ENCODE measurements at regions not wholly inside any gene's neighbourhood (a gene's known extent, or its start where the extent isn't known, plus 50 kb on each side); places are given as distances from the start of the nearest gene placed in this dataset.

DNA sequence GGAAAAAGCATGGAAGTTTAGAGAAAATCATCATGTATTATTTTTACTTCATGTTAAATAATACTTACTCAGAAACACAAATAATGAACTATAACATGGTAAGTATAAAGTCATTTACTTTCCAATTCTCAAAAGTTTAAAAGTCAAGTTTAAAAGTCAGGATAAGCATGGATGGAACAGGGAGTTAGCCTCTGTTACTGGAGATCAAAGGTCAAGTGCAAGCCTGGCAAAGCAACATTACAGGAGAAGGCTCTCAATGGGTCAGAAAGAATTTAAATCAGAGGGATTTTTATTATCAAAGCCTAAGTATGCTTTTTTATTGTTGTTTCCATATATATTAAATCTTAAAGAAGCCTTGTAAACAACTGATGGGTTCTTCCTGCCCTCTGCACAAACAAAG lies 505.4 kb downstream of the KCNA4 start:
- Mint-ChIP-seq H3K4me3 (no peak overlapping the region), H3K36me3 (ENCODE audit: insufficient read depth) (no peaks in the 10 kb centered on the region), H3K9me3 (peaks cover 27% of the 10 kb centered on the region), H3K27me3 (no peaks in the 10 kb centered on the region), H3K27ac (ENCODE audit: low read depth) (no peak overlapping the region), H3K4me1 (no peaks in the 10 kb centered on the region)
- ATAC-seq (replicated peaks; ENCODE audit: extremely low read depth, poor library complexity, severe bottlenecking) (no peak), DNase-seq (ENCODE audit: low spot score in 2 of 2) (no peak)

DNA sequence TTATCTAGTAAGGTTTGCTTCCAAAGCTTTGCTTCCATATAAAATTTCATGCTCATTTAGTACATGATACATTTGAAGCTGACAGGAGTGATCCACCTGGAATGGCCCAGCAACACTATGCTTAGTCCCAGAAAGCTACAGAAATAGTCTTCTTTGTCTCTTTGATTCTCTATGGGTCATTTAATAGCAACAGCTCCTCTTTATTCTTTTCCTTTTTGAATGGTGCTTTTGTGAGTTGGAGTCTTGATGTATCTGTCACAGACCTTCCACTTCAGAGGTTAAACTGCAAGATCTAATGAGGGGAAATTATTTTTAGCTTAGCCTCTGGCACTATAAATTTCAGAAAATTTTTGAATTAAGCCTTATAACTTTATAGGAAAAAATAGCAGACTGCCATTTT lies 509.5 kb downstream of the KCNA4 start:
- no peak for DNase-seq (ENCODE audit: low spot score in 2 of 2)
- Mint-ChIP-seq H3K4me1 (no peaks in the 10 kb centered on the region), H3K4me3 (no peak overlapping the region), H3K9me3 (peaks cover 35% of the 10 kb centered on the region), H3K27ac (ENCODE audit: low read depth) (no peak overlapping the region), H3K27me3 (no peaks in the 10 kb centered on the region), H3K36me3 (ENCODE audit: insufficient read depth) (no peaks in the 10 kb centered on the region)
- ATAC-seq (replicated peaks; ENCODE audit: extremely low read depth, poor library complexity, severe bottlenecking), result no peak

GRCh38 chr11:29495676-29496075 lies 521.2 kb downstream of the KCNA4 start:
- ATAC-seq (replicated peaks; ENCODE audit: extremely low read depth, poor library complexity, severe bottlenecking), result no peak
- H3K27ac Mint-ChIP-seq (ENCODE audit: low read depth), result no peak overlapping the region
- no peaks in the 10 kb centered on the region for H3K27me3 Mint-ChIP-seq
- no peak for DNase-seq (ENCODE audit: low spot score in 2 of 2)
- H3K4me3 Mint-ChIP-seq, result no peak overlapping the region
- no peaks in the 10 kb centered on the region for H3K36me3 Mint-ChIP-seq (ENCODE audit: insufficient read depth)
- H3K9me3 Mint-ChIP-seq, result peaks cover 28% of the 10 kb centered on the region
- H3K4me1 Mint-ChIP-seq, result no peaks in the 10 kb centered on the region

DNA sequence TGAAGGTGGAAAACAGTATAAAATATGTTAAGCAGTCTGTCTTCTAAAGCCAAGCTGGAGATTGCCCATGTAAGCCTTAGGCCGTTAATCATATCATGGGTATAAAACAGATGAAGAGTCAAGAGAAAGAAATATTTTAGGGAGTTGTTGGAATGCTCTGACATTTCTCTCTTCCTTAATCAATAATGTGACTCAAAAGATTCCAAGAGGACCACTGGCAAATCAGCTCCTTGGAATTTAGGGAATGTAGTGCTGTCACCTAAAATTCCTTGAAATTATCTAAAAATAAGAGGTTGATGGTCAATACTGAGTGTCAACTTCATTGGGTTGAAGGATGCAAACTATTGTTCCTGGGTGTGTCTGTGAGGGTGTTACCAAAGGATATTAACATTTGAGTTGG lies 525.9 kb downstream of the KCNA4 start:
- Mint-ChIP-seq H3K4me1 (no peaks in the 10 kb centered on the region), H3K27me3 (no peaks in the 10 kb centered on the region), H3K27ac (ENCODE audit: low read depth) (no peak overlapping the region), H3K9me3 (peaks cover 22% of the 10 kb centered on the region), H3K4me3 (no peak overlapping the region), H3K36me3 (ENCODE audit: insufficient read depth) (no peaks in the 10 kb centered on the region)
- no peak for DNase-seq (ENCODE audit: low spot score in 2 of 2)
- no peak for ATAC-seq (replicated peaks; ENCODE audit: extremely low read depth, poor library complexity, severe bottlenecking)

- Mint-ChIP-seq H3K9me3 (peaks cover 10% of the 10 kb centered on the region), H3K4me1 (no peaks in the 10 kb centered on the region), H3K36me3 (ENCODE audit: insufficient read depth) (no peaks in the 10 kb centered on the region), H3K27me3 (no peaks in the 10 kb centered on the region), H3K27ac (ENCODE audit: low read depth) (no peak overlapping the region), H3K4me3 (no peak overlapping the region)
- ATAC-seq (replicated peaks; ENCODE audit: extremely low read depth, poor library complexity, severe bottlenecking) (no peak), DNase-seq (ENCODE audit: low spot score in 2 of 2) (no peak)
These were observed 530.5 kb downstream of the KCNA4 start for GRCh38 chr11:29486301-29486700.

DNA sequence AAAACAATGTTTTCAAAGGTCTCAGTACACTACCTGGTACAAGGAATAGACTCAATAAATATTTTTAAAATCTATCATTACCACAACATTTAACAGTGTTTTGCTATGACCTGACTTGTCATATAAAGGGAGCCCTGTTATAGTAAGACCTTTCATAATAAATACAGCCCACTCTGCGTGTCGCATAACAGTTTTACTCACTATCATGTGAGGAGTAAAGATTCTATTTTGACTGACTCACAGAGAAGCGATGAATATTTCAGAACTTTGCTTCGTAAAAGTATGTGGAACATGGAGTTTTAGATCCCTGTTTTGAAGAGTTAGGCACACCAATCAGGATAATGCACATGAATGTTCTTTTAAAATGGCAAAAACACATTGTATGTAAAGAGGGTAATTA lies 531.2 kb downstream of the KCNA4 start:
- Mint-ChIP-seq H3K27ac (ENCODE audit: low read depth) (no peak overlapping the region), H3K4me3 (no peak overlapping the region), H3K9me3 (peaks cover 10% of the 10 kb centered on the region), H3K4me1 (no peaks in the 10 kb centered on the region), H3K36me3 (ENCODE audit: insufficient read depth) (no peaks in the 10 kb centered on the region), H3K27me3 (no peaks in the 10 kb centered on the region)
- DNase-seq (ENCODE audit: low spot score in 2 of 2) (no peak), ATAC-seq (replicated peaks; ENCODE audit: extremely low read depth, poor library complexity, severe bottlenecking) (no peak)

- no peak for DNase-seq (ENCODE audit: low spot score in 2 of 2)
- Mint-ChIP-seq H3K4me1 (no peaks in the 10 kb centered on the region), H3K27ac (ENCODE audit: low read depth) (no peak overlapping the region), H3K36me3 (ENCODE audit: insufficient read depth) (no peaks in the 10 kb centered on the region), H3K27me3 (no peaks in the 10 kb centered on the region), H3K4me3 (no peak overlapping the region), H3K9me3 (peaks cover 10% of the 10 kb centered on the region)
- no peak for ATAC-seq (replicated peaks; ENCODE audit: extremely low read depth, poor library complexity, severe bottlenecking)
These were observed 532.3 kb downstream of the KCNA4 start for GRCh38 chr11:29484548-29484947.

DNA sequence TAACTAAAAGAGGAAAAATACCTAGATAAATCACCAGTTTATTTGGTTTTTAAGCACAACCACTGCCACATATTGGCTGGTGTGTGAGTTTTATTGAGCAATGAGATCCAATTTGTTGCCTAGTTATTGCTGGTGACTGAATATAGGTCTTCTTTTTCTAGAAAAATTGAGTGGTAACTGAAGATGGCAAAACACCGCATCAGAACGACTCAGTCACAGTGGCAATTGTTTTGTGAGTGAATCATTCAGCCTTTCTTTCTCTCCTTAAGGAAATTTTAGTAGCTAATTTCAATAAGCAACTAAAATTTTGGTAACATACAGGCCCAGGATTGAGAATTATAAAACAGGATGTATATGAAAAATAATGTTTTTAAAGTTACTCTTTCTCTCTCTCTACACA lies 533.0 kb downstream of the KCNA4 start:
- H3K9me3 Mint-ChIP-seq, result peaks cover 10% of the 10 kb centered on the region
- H3K27ac Mint-ChIP-seq (ENCODE audit: low read depth), result no peak overlapping the region
- no peaks in the 10 kb centered on the region for H3K36me3 Mint-ChIP-seq (ENCODE audit: insufficient read depth)
- H3K4me1 Mint-ChIP-seq, result no peaks in the 10 kb centered on the region
- no peak for ATAC-seq (replicated peaks; ENCODE audit: extremely low read depth, poor library complexity, severe bottlenecking)
- H3K27me3 Mint-ChIP-seq, result no peaks in the 10 kb centered on the region
- DNase-seq (ENCODE audit: low spot score in 2 of 2), result no peak
- H3K4me3 Mint-ChIP-seq, result no peak overlapping the region

GRCh38 chr11:29482510-29482909 lies 534.3 kb downstream of the KCNA4 start:
- Mint-ChIP-seq H3K4me1 (no peaks in the 10 kb centered on the region), H3K36me3 (ENCODE audit: insufficient read depth) (no peaks in the 10 kb centered on the region), H3K4me3 (no peak overlapping the region), H3K27ac (ENCODE audit: low read depth) (no peak overlapping the region), H3K9me3 (peaks cover 10% of the 10 kb centered on the region), H3K27me3 (no peaks in the 10 kb centered on the region)
- ATAC-seq (replicated peaks; ENCODE audit: extremely low read depth, poor library complexity, severe bottlenecking) (no peak), DNase-seq (ENCODE audit: low spot score in 2 of 2) (no peak)

DNA sequence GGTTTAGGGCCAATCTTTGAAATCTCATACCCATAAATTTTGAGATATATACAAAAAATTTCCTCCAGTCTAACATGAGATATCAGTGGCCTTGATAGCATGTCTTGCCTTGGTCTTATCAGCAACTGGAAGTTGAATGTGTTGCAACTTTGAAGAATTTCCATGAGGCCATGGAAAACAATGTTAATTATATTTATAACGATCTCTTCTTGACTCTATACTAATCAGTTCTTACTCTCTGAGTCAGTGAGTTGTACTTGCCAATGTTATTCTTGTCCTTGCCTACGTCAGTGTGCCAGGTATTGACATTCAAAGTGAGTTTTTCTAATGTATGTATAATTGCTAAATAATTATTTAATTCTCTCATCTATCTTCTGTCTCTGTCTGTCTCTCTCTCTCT lies 535.1 kb downstream of the KCNA4 start:
- DNase-seq (ENCODE audit: low spot score in 2 of 2) (no peak), ATAC-seq (replicated peaks; ENCODE audit: extremely low read depth, poor library complexity, severe bottlenecking) (no peak)
- peaks cover 10% of the 10 kb centered on the region for H3K9me3 Mint-ChIP-seq
- no peak overlapping the region for H3K27ac Mint-ChIP-seq (ENCODE audit: low read depth)
- H3K27me3 Mint-ChIP-seq, result no peaks in the 10 kb centered on the region
- no peaks in the 10 kb centered on the region for H3K36me3 Mint-ChIP-seq (ENCODE audit: insufficient read depth)
- no peaks in the 10 kb centered on the region for H3K4me1 Mint-ChIP-seq
- H3K4me3 Mint-ChIP-seq, result no peak overlapping the region

DNA sequence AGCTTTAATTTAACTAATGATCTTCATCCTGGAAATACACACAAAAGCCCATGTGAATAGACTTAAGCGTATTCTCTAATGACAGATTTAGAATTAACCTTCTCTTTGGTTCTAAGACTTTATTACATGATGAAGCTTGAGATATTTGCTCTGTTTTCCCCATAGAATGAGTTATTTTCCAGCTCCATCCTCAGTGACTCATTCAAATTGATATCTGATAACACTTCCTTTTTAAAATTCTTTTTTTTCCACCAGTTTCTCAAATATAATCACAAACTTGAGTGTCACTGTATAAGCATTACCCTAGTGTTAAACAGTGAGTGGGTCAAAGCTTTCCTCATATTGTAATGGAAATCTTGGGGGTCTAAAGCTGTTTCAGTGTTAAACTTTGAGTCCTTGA lies 535.8 kb downstream of the KCNA4 start:
- Mint-ChIP-seq H3K36me3 (ENCODE audit: insufficient read depth) (no peaks in the 10 kb centered on the region), H3K4me3 (no peak overlapping the region), H3K27ac (ENCODE audit: low read depth) (no peak overlapping the region), H3K9me3 (peaks cover 10% of the 10 kb centered on the region), H3K4me1 (no peaks in the 10 kb centered on the region), H3K27me3 (no peaks in the 10 kb centered on the region)
- DNase-seq (ENCODE audit: low spot score in 2 of 2), result no peak
- no peak for ATAC-seq (replicated peaks; ENCODE audit: extremely low read depth, poor library complexity, severe bottlenecking)

DNA sequence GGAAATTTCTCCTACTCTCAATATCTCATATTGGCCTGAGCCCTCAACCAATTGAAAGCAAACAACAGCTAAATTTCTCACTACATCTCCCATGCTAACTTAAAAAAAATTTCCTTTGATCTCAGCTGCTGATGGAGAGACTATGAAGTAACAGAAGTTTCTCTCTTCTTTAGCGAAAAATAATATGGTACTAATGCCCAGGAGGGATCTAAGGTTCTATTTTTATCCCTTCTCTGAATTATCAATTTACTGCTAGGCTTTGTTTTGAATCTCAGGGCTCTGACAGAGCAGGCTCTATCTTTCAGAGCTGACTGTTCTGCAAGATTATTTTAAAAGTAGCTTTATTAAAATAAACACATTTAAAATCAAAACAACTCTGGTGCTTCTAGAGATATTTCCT lies 558.6 kb downstream of the KCNA4 start:
- no peak for DNase-seq (ENCODE audit: low spot score in 2 of 2)
- Mint-ChIP-seq H3K36me3 (ENCODE audit: insufficient read depth) (no peaks in the 10 kb centered on the region), H3K27ac (ENCODE audit: low read depth) (no peak overlapping the region), H3K4me3 (no peak overlapping the region), H3K27me3 (no peaks in the 10 kb centered on the region), H3K9me3 (peaks cover 7% of the 10 kb centered on the region), H3K4me1 (no peaks in the 10 kb centered on the region)
- no peak for ATAC-seq (replicated peaks; ENCODE audit: extremely low read depth, poor library complexity, severe bottlenecking)

DNA sequence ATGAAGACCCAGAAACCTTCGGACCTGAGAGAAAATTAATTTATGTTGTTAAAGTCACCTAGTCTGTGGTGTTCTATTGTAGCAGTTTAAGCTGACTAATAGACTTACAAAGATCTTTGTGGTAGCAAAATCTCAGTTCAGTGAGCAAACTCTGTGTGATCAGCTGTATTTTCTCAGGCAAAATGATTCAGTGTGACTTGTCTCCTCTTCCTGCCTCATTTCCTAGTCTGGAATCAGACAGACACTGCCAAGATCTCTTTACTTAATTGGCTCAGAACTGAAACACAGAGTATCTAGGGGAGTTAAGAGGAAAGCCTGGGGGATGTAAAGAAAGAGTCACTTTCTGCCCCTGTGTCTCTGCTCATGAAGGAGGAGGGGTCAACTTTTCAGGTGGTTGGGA lies 564.7 kb downstream of the KCNA4 start:
- no peak for ATAC-seq (replicated peaks; ENCODE audit: extremely low read depth, poor library complexity, severe bottlenecking)
- peaks cover 18% of the 10 kb centered on the region for H3K9me3 Mint-ChIP-seq
- H3K27me3 Mint-ChIP-seq, result no peaks in the 10 kb centered on the region
- no peaks in the 10 kb centered on the region for H3K4me1 Mint-ChIP-seq
- no peak for DNase-seq (ENCODE audit: low spot score in 2 of 2)
- no peak overlapping the region for H3K4me3 Mint-ChIP-seq
- no peak overlapping the region for H3K27ac Mint-ChIP-seq (ENCODE audit: low read depth)
- no peaks in the 10 kb centered on the region for H3K36me3 Mint-ChIP-seq (ENCODE audit: insufficient read depth)

All from central memory CD8-positive, alpha-beta T cell (primary cell).